HG03378 (cell line): ENCODE measurements at regions not wholly inside any gene's neighbourhood (a gene's known extent, or its start where the extent isn't known, plus 50 kb on each side); places are given as distances from the start of the nearest gene placed in this dataset.
"Not testable (repeated sequence)": the region's sequence is repeated elsewhere in the genome, so short reads cannot be mapped to it uniquely, and the experiment has no call there.

Experiments
- ATAC-seq: cut with Tn5 transposase; IDR thresholded peaks from one replicate; pipeline ENCODE4 v1.9.1; 2021; ENCODE audit warnings: mild to moderate bottlenecking, moderate library complexity; ENCODE audit not compliant: unreplicated experiment

DNA sequence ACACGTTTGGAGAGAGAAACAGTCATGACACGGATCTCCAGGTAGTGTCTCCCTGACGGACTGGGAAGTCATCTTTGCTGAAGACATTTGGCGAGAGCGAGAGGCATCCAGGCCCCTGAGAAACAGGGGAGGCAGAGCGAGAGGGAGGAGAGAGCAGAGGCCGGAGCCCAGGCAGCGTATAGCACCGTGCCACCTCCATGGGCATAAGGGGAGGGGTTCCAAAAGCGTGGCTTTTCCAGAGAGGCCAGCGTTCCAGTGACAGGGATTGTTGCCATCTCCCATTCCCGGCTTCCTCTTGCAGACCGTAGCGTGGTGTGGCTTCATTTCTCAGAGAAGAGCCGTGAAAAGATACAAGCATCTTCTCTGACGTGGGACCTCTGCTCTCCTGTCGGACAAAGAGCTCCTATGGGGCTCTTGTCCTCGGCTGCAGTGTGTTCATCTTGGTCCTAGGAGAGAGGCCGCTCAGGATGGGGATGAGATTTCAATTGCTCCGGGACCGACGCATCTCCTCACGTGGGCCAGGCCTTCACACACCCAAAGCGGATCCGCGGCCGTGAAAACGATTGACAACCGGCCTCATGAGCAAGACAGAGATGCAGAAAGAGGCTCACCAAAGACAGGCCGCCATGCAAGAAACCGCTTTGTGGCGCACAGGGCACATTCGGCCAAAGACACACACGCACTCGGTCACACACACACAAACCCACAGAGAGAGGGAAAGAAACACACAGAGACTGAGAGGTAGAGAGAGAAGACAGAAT is 170.5 kb upstream of the ZNF337 start:
- not testable (repeated sequence) for ATAC-seq

DNA sequence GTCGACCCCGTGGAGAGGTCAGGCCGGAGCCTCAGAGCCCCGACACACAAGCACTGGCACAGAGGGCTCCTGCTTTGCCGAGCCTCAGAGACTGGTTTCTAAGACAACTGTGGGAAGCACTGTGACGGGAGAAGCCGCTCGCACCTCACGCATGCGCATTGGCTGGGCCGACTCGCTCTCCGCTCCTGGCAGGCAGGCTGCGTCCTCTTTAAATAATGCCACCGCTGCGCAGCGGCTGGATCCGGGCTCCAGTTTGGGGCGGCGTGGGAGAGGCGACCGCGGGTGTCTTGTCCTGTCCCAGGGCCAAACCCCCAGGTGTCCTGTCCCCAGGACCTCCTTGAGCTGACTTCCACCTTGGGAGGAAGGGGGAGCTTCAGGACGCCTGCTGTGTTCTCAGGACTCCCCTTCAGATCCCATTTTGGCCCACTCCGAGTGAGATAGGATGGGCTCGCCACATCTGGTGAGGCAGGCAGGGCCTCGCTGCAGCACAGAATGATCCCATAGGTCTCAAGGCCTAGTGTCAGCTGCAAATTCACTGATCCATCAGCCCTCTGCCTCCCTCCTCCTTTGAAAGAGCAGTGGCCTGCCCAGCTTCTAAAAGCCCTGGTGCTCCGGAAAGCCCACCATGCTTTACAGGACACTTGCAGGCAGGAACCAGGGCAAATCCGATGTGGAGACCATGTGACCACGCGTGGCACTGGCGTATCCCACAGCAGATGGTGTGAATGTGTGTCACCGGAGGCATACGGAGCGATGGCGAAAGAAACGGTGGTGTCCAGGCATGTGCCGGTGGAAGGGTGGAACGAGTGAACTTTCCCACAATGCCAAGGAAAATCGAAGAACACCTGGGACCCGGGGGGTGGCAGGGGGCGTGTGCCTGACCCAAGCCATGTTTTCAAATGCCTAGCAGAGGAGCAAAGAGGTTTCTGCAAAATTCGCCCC is 169.3 kb upstream of the ZNF337 start:
- ATAC-seq: peak; percentile 51

GRCh38 chr20:25864963-25865714 is 168.5 kb upstream of the ZNF337 start:
- not testable (repeated sequence) for ATAC-seq

DNA sequence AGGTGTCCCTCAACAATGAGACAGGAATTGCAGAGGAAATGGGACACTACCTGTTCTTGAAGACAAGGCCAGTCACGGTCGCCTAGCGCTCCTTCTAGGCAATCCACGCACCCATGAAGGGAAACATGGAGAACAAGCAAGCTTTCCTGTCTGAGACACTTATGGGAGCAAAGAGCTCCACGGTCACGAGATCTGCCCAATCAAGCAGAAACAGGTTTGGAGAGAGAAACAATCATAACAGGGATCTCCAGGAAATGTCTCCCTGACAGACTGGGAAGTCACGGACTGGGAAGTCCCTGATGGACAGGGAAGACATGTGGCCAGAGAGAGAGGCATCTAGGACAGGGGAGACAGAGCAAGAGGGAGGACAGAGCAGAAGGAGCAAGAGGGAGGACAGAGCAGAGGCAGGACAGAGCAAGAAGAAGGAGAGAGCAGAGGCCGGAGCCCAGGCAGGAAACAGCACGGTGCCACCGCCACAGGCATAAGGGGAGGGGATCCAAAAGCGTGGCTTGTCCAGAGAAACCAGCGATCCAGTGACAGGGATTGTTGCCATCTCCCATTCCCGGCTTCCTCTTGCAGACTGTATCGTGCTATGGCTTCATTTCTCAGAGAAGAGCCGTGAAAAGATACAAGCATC is 167.8 kb upstream of the ZNF337 start:
- no peak for ATAC-seq

DNA sequence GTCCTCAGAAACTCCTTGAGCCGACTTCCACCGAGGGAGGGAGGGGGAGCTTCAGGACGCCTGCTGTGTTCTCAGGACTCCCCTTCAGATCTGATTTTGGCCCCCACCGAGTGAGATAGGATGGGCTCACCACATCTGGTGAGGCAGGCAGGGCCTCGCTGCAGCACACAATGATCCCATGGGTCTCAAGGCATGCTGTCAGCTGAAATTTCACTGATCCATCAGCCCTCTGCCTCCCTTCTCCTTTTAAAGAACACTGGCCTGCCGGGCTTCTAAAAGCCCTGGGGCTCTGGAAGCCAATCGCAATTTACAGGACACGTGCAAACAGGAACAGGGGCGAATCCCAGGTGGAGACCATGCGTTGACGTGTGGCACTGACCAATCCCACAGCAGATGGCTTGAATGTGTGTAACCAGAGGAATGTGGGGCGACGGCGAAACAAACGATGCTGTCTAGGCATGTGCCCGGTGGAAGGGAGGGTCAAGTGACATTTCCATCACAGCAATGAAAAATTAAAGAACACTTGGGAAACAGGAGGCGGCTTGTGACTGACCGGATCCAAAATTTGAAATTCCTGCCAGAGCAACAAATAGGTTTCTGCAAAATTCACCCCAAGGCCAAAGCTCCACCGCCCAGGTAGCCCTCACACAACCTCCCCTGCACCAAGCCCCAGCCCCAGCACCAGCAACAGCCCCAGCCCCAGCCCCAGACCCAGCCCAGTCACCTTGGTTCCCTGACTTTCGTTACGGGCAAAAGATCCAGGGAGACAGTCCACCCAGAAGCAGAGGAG is 167.1 kb upstream of the ZNF337 start:
- no peak for ATAC-seq

DNA sequence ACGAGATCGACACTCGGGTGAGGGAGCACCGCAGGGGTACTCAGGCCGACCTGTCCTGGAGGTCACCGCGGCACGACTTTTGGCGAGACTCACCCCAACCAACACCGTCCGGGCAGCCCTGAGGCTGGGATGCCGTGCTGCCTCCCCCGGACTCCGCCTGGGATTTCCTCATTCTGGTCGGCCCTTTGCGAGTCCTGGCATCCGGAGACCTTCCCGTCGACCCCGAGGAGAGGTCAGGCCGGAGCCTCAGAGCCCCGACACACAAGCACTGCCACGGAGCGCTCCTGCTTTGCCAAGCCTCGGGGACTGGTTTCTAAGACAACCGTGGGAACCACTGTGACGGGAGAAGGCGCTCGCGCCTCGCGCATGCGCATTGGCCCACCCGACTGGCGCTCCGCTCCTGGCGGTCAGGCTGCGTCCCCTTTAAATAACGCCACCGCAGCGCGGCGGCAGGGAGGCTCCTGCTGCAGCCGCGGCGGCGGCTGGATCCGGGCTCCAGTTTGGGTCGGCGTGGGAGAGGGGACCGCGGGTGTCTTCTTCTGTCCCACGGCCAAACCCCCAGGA is 166.4 kb upstream of the ZNF337 start:
- peak; percentile 47 for ATAC-seq

DNA sequence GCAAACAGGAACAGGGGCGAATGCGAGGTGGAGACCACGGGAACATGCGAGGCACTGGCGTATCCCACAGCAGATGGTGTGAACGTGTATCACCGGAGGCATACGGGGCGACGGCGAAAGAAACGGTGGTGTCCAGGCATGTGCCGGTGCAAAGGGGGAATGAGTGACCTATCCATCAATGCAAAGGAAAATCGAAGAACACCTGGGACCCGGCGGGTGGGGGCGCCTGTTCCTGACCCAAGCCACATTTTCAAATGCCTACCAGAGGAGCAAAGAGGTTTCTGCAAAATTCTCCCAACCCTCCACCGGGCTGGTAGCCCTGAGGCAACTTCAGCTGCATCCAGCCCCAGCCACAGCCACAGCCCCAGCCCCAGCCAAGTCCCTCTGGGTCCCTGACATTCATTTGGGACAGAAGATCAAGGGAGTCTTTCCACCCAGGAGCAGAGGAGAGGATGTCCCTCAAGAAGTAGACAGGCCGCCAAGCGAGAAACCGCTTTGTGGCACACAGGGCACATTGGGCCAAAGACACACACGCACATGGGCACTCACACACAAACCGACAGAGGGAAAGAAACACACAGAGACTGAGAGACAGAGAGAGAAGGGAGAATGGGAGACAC is 164.0 kb upstream of the ZNF337 start:
- ATAC-seq: no peak

DNA sequence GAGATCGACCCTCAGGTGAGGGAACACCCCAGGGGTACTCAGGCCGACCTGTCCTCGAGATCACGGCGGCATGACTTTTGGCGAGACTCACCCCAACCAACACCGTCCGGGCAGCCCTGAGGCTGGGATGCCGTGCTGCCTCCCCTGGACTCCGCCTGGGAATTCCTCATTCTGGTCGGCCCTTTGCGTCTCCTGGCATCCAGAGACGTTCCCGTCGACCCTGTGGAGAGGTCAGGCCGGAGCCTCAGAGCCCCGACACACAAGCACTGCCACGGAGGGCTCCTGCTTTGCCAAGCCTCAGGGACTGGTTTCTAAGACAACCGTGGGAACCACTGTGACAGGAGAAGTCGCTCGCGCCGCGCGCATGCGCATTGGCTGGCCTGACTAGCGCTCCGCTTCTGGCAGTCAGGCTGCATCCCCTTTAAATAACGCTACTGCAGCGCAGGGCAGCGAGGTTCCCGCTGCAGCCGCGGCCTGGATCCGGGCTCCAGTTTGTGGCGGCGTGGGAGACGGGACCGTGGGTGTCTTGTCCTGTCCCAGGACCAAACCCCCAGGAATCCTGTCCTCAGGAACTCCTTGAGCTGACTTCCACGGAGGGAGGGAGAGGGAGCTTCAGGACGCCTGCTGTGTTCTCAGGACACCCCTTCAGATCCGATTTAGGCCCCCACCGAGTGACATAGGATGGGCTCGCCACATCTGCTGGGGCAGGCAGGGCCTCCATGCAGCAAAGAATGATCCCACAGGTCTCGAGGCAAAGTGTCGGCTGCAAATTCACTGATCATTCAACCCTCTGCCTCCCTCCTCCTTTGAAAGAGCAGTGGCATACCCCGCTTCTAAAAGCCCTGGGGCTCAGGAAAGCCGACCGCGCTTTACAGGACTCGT is 163.2 kb upstream of the ZNF337 start:
- ATAC-seq: peak; percentile 39

DNA sequence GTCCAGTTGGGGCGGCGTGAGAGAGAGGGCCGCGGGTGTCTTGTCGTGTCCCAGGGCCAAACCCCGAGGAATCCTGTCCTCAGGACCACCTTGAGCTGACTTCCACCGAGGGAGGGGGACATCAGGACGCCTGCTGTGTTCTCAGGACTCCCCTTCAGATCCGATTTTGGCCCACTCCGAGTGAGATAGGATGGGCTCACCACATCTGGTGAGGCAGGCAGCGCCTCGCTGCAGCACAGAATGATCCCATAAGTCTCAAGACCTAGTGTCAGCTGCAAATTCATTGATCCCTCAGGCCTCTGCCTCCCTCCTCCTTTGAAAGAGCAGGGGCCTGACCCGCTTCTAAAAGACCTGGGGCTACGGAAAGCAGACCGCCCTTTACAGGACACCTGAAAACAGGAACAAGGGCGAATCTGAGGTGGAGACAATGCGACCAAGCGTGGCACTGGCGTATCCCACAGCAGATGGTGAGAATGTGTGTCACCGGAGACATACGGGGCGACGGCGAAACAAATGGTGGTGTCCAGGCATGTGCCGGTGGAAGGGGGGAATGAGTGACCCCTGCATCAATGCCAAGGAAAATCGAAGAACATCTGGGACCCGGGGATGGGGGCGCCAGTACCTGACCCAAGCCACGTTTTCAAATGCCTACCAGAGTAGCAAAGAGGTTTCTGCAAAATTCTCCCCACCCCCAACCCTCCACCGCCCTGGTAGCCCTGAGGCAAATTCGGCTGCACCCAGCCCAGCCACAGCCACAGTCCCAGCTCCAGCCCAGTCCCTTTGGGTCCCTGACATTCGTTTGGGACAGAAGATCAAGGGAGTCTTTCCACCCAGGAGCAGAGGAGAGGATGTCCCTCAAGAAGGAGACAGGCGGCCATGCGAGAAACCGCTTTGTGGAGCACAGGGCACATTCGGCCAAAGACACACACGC is 162.1 kb upstream of the ZNF337 start:
- no peak for ATAC-seq

- not testable (repeated sequence) for ATAC-seq
Observed at GRCh38 chr20:25857091-25857788, 160.6 kb upstream of the ZNF337 start.

DNA sequence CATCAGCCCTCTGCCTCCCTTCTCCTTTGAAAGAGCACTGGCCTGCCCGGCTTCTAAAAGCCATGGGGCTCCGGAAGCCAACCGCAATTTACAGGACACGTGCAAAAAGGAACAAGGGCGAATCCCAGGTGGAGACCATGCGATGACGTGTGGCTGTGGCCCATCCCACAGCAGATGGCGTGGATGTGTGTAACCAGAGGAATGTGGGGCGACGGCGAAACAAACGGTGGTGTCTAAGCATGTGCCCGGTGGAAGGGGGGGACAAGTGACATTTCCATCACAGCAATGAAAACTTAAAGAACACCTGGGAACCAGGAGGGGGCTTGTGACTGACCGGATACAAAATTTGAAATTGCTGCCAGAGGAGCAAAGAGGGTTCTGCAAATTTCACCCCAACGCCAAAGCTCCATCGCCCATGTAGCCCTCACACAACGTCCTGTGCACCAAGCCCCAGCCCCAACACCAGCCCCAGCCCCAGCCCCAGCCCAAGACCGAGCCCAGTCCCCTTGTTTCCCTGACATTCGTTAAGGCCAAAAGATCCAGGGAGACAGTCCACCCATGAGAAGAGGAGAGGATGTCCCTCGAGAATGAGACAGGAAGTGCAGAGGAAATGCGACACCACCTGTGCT is 159.7 kb upstream of the ZNF337 start:
- ATAC-seq: no peak

DNA sequence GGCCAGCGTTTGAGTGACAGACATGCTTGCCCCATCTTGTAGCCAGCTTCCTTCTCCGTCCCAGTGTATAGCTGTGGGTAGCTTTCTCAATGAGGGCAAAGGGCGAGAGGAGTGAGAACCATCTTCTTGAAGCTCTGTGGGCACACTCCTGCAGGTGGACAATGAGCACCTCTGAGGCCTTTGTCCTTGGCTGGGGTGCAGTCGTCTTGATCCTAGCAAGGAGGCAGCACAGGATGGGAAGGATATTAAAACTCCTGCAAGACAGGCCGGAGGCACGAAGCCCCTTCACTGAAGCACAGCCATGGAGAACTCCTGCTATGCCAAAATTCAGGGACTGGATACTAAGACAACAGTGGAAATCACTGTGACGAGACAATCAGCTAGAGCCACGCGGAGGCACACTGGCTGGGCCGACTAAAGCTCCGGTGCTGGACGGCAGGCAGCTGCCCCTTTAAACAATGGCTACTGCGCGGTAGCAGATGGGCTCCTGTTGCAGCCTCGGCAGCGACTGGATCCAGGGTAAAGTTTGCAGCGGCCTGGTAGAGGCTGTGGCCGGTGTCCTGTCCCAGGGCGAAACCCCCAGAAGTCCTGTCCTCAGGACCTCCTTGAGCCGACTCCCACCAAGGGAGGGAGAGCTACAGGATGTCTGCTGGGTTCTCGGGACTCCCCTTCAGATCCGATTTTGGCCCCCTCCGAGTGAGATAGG is 159.0 kb upstream of the ZNF337 start:
- ATAC-seq: not testable (repeated sequence)

DNA sequence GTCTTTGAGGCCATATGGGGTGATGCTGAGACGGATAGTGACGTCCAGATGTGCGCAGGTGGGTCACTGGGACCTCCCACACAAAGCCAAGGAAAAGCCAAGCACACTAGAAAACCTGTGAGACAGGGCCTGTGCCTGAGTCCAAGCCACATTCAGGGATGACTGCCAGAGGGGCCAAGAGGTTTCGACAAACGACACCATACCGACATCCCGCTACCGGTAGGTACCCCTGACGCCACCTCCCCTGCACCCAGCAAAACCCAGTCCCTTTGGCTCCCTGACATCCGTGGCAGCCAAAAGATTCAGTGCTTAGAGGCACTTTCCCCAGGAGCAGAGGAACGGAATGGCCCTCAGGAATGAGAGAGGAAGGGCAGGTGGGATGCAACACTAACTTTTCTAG is 158.0 kb upstream of the ZNF337 start:
- not testable (repeated sequence) for ATAC-seq

GRCh38 chr20:25853718-25854388 is 157.2 kb upstream of the ZNF337 start:
- peak; percentile 73 for ATAC-seq
